IMR-90 (cell line): ENCODE measurements at regions not wholly inside any gene's neighbourhood (a gene's known extent, or its start where the extent isn't known, plus 50 kb on each side); places are given as distances from the start of the nearest gene placed in this dataset.

Source experiments
- ATAC-seq: fragments of 200-7000 bp; cut with Tn5 transposase; 2 replicates; pipeline ENCODE4 v1.9.1; 2020; ENCODE audit warnings: low read depth, mild to moderate bottlenecking, moderate library complexity
- BruUV-seq: library from RNA; stranded (reverse); fragments of 400-500 nt; replicated peaks from 2 replicates; lab custom pipeline; 2021; lab: Mats Ljungman, UMichigan
- CTCF ChIA-PET: fragments of 300-600 bp; formaldehyde crosslinking; extraction: SDS; loops from one replicate; lab custom pipeline; 2021; ENCODE audit warnings: antibody characterized with exemption; lab: Yijun Ruan, JAX
- POLR2A ChIA-PET: fragments of 300-600 bp; sonication (Branson Sonifier 250); formaldehyde crosslinking; loops from one replicate; lab custom pipeline; 2022; ENCODE audit warnings: antibody characterized with exemption; ENCODE audit not compliant: unreplicated experiment; lab: Charles Lee
- DNase-seq: peaks from one replicate; pipeline ENCODE4 v3.0.0; 2013
- H2AFZ ChIP-seq: replicated peaks from 2 replicates; pipeline ENCODE3; 2013; ENCODE audit warnings: low read length, mild to moderate bottlenecking; ENCODE audit not compliant: poor library complexity
- H2AK5ac ChIP-seq: 2 replicates; pipeline ENCODE4 v1.6.1; 2013; ENCODE audit warnings: low read depth, low read length, inconsistent platforms
- H2AK9ac ChIP-seq: replicated peaks from 2 replicates; pipeline ENCODE3; 2013; ENCODE audit warnings: mild to moderate bottlenecking, low read depth, low read length, moderate library complexity; ENCODE audit not compliant: poor library complexity
- H2BK120ac ChIP-seq: 2 replicates; pipeline ENCODE4 v1.6.1; 2013; ENCODE audit warnings: low read depth, low read length, inconsistent platforms
- H2BK15ac ChIP-seq: 3 replicates; pipeline ENCODE4 v1.6.1; 2013; ENCODE audit warnings: low read depth, low read length, inconsistent platforms
- H2BK20ac ChIP-seq: 2 replicates; pipeline ENCODE4 v1.6.1; 2013; ENCODE audit warnings: low read depth, mild to moderate bottlenecking, inconsistent platforms, low read length, moderate library complexity
- H2BK5ac ChIP-seq: 2 replicates; pipeline ENCODE4 v1.6.1; 2013; ENCODE audit warnings: mild to moderate bottlenecking, low read depth, low read length, inconsistent platforms; ENCODE audit not compliant: poor library complexity, severe bottlenecking
- H3K14ac ChIP-seq: replicated peaks from 2 replicates; pipeline ENCODE4 v1.6.1; 2013; ENCODE audit warnings: low read depth, low read length, inconsistent platforms
- H3K18ac ChIP-seq: 2 replicates; pipeline ENCODE4 v1.6.1; 2013; ENCODE audit warnings: low read depth, low read length, control low read depth
- H3K23ac ChIP-seq: 2 replicates; pipeline ENCODE4 v1.6.1; 2013; ENCODE audit warnings: low read depth, low read length, inconsistent platforms
- H3K27ac ChIP-seq: 2 replicates; pipeline ENCODE4 v1.5.1; 2013; ENCODE audit warnings: mild to moderate bottlenecking, control low read depth, low read length; ENCODE audit not compliant: insufficient read depth
- H3K27me3 ChIP-seq: 2 replicates; pipeline ENCODE4 v1.6.1; 2013; ENCODE audit warnings: low read length; ENCODE audit not compliant: control insufficient read depth, insufficient read depth
- H3K36me3 ChIP-seq: 2 replicates; pipeline ENCODE4 v1.6.1; 2013; ENCODE audit warnings: low read length, mixed read lengths; ENCODE audit not compliant: control insufficient read depth, insufficient read depth
- H3K4ac ChIP-seq: 2 replicates; pipeline ENCODE4 v1.6.1; 2013; ENCODE audit warnings: low read depth, low read length, inconsistent platforms
- H3K4me1 ChIP-seq: 2 replicates; pipeline ENCODE4 v1.6.1; 2013; ENCODE audit warnings: low read length, mixed read lengths; ENCODE audit not compliant: control insufficient read depth, insufficient read depth
- H3K4me2 ChIP-seq: 2 replicates; pipeline ENCODE4 v1.6.1; 2013; ENCODE audit warnings: low read depth, mild to moderate bottlenecking, control low read depth, low read length, moderate library complexity
- H3K4me3 ChIP-seq: 2 replicates; pipeline ENCODE4 v1.5.1; 2013; ENCODE audit warnings: low read depth, mild to moderate bottlenecking, control low read depth, low read length, moderate library complexity; ENCODE audit not compliant: insufficient read depth
- H3K56ac ChIP-seq: 2 replicates; pipeline ENCODE4 v1.6.1; 2013; ENCODE audit warnings: low read length, inconsistent platforms; ENCODE audit not compliant: insufficient read depth; ENCODE audit errors: extremely low read depth
- H3K79me1 ChIP-seq, 2 experiments: 2 replicates each; pipeline ENCODE4 v1.6.1; 2013; ENCODE audit warnings: low read length in 2 of 2, inconsistent platforms in 1 of 2, low read depth in 1 of 2
- H3K9ac ChIP-seq: 2 replicates; pipeline ENCODE4 v1.6.1; 2013; ENCODE audit warnings: low read depth, low read length, control low read depth
- H3K9me1 ChIP-seq: 2 replicates; pipeline ENCODE4 v1.6.1; 2013; ENCODE audit warnings: low read length, inconsistent platforms; ENCODE audit not compliant: insufficient read depth
- H3K9me3 ChIP-seq: 2 replicates; pipeline ENCODE4 v1.6.1; 2013; ENCODE audit warnings: low read length; ENCODE audit not compliant: control insufficient read depth, insufficient read depth
- H4K20me1 ChIP-seq: 2 replicates; pipeline ENCODE4 v1.6.1; 2013; ENCODE audit warnings: low read length, inconsistent platforms; ENCODE audit not compliant: insufficient read depth
- H4K5ac ChIP-seq: 2 replicates; pipeline ENCODE4 v1.6.1; 2013; ENCODE audit warnings: mild to moderate bottlenecking, low read depth, low read length, control low read depth
- H4K8ac ChIP-seq, 2 experiments: 2 replicates each; pipeline ENCODE4 v1.6.1; 2013; ENCODE audit warnings: low read depth in 2 of 2, low read length in 2 of 2, control low read depth in 1 of 2, inconsistent platforms in 1 of 2
- H4K91ac ChIP-seq: 2 replicates; pipeline ENCODE4 v1.6.1; 2013; ENCODE audit warnings: low read depth, low read length, inconsistent platforms; ENCODE audit not compliant: insufficient read depth
- BHLHE40 ChIP-seq: fragments of 150-350 bp; IDR thresholded peaks from 2 replicates; pipeline ENCODE4 v1.6.1; 2016; ENCODE audit warnings: mild to moderate bottlenecking, low read depth, low read length
- CEBPB ChIP-seq: IDR thresholded peaks from 2 replicates; pipeline ENCODE4 v1.6.1; 2012; ENCODE audit warnings: low read depth, low read length, improper control_type of control experiment
- CHD1 ChIP-seq: IDR thresholded peaks from 2 replicates; pipeline ENCODE4 v1.6.1; 2012; ENCODE audit warnings: low read depth, low read length, improper control_type of control experiment
- FOS ChIP-seq: fragments of 150-350 bp; IDR thresholded peaks from 2 replicates; pipeline ENCODE4 v1.6.1; 2016; ENCODE audit warnings: low read depth, low read length
- MAFK ChIP-seq: IDR thresholded peaks from 2 replicates; pipeline ENCODE4 v1.6.1; 2012; ENCODE audit warnings: low read depth, low read length, improper control_type of control experiment
- MAZ ChIP-seq: IDR thresholded peaks from 2 replicates; pipeline ENCODE4 v1.6.1; 2012; ENCODE audit warnings: low read depth, mild to moderate bottlenecking, low read length, improper control_type of control experiment, moderate library complexity, borderline replicate concordance
- MXI1 ChIP-seq: IDR thresholded peaks from 2 replicates; pipeline ENCODE4 v1.6.1; 2012; ENCODE audit warnings: low read depth, mild to moderate bottlenecking, low read length, moderate library complexity, borderline replicate concordance
- NFE2L2 ChIP-seq: fragments of 150-350 bp; IDR thresholded peaks from 2 replicates; pipeline ENCODE4 v1.6.1; 2016; ENCODE audit warnings: low read depth, mild to moderate bottlenecking, low read length
- POLR2A ChIP-seq: IDR thresholded peaks from 2 replicates; pipeline ENCODE4 v1.6.1; 2012; ENCODE audit warnings: mild to moderate bottlenecking, low read depth, low read length
- RAD21 ChIP-seq: IDR thresholded peaks from 2 replicates; pipeline ENCODE4 v1.6.1; 2012; ENCODE audit warnings: low read length, improper control_type of control experiment
- RCOR1 ChIP-seq: IDR thresholded peaks from 2 replicates; pipeline ENCODE4 v1.6.1; 2012; ENCODE audit warnings: mild to moderate bottlenecking, low read length, improper control_type of control experiment; ENCODE audit not compliant: insufficient replicate concordance
- RFX5 ChIP-seq: IDR thresholded peaks from 2 replicates; pipeline ENCODE4 v1.8.0; 2012; ENCODE audit warnings: low read depth, mild to moderate bottlenecking, low read length, moderate library complexity
- SMC3 ChIP-seq: fragments of 150-350 bp; IDR thresholded peaks from 2 replicates; pipeline ENCODE4 v1.6.1; 2016; ENCODE audit warnings: low read depth, mild to moderate bottlenecking, antibody characterized with exemption, low read length, moderate library complexity
- WGBS, 2 experiments: methylation state at CpG; one replicate each; pipeline versions ENCODE4 v1.1.5 to v1.1.7; 2013; ENCODE audit warnings: missing lambda C conversion rate in 2 of 2; ENCODE audit not compliant: insufficient read length in 1 of 2; ENCODE audit errors: extremely low coverage in 2 of 2; 5-methylcytosine and 5-hydroxymethylcytosine counted together
- dilution Hi-C: fragments of 300-500 bp; cut with HindIII; formaldehyde crosslinking; loops from one replicate; pipeline ENCODE4 v1.14.3; 2018; ENCODE audit warnings: low sequenced_read_pairs; ENCODE audit not compliant: unreplicated experiment
- in situ Hi-C: fragments of 300-500 bp; cut with MboI; formaldehyde crosslinking; loops from 3 replicates; pipeline ENCODE4 v1.14.3; 2019; ENCODE audit warnings: low sequenced_read_pairs, inconsistent platforms, mixed read lengths
- intact Hi-C: fragments of 100-400 bp; cut with micrococcal nuclease; formaldehyde crosslinking; loops from 2 replicates; pipeline ENCODE4 v1.10.0; 2022
- TF ChIP-seq, protein P1 (sequence below): fragments of 150-350 bp; IDR thresholded peaks from 2 replicates; pipeline ENCODE4 v1.6.1; 2016; ENCODE audit warnings: low read depth, mild to moderate bottlenecking, low read length, moderate library complexity, borderline replicate concordance
- TF ChIP-seq, protein P2 (sequence below): conservative IDR thresholded peaks from 2 replicates; pipeline ENCODE4 v1.5.1; 2012; ENCODE audit warnings: mild to moderate bottlenecking, low read depth, low read length, improper control_type of control experiment
- TF ChIP-seq, protein P3 (sequence below): fragments of 150-350 bp; IDR thresholded peaks from 2 replicates; pipeline ENCODE4 v1.6.1; 2017; ENCODE audit warnings: mild to moderate bottlenecking, antibody characterized with exemption, low read length, low read depth

DNA sequence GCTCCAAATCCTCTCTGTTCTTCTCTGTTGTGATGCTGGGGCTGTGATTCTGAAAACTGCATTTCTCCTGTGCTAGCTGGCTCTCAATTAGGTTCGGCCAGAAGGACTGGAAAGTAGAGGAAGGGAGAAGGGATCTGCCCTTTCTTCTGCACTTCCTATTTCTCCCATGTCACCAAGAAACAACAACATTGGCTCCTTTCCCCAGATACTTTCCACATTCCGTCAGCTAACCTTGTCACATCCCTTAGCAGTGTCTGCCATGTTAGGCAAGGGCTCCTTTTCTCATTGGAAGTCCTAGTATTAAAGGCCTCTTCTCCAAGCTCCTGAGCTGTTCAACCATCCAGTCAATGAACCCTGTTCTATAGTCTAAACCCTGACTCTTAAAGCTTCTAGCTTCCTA, 171.1 kb downstream of the ZNF621 start:
- intact Hi-C loops (no loop called here), dilution Hi-C loops (no loop called here)
- TF ChIP-seq CHD1, result no peak
- TF ChIP-seq NFE2L2, result no peak
- no peak for TF ChIP-seq POLR2A
- no peak for TF ChIP-seq RAD21
- no peak for TF ChIP-seq MAFK
- no peak for TF ChIP-seq MXI1
- no peak for TF ChIP-seq CEBPB
- TF ChIP-seq FOS, result no peak
- TF ChIP-seq RCOR1, result no peak
- TF ChIP-seq, protein P1, sequence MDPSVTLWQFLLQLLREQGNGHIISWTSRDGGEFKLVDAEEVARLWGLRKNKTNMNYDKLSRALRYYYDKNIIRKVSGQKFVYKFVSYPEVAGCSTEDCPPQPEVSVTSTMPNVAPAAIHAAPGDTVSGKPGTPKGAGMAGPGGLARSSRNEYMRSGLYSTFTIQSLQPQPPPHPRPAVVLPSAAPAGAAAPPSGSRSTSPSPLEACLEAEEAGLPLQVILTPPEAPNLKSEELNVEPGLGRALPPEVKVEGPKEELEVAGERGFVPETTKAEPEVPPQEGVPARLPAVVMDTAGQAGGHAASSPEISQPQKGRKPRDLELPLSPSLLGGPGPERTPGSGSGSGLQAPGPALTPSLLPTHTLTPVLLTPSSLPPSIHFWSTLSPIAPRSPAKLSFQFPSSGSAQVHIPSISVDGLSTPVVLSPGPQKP, result no peak
- TF ChIP-seq MAZ, result no peak
- TF ChIP-seq RFX5, result no peak
- TF ChIP-seq, protein P2, sequence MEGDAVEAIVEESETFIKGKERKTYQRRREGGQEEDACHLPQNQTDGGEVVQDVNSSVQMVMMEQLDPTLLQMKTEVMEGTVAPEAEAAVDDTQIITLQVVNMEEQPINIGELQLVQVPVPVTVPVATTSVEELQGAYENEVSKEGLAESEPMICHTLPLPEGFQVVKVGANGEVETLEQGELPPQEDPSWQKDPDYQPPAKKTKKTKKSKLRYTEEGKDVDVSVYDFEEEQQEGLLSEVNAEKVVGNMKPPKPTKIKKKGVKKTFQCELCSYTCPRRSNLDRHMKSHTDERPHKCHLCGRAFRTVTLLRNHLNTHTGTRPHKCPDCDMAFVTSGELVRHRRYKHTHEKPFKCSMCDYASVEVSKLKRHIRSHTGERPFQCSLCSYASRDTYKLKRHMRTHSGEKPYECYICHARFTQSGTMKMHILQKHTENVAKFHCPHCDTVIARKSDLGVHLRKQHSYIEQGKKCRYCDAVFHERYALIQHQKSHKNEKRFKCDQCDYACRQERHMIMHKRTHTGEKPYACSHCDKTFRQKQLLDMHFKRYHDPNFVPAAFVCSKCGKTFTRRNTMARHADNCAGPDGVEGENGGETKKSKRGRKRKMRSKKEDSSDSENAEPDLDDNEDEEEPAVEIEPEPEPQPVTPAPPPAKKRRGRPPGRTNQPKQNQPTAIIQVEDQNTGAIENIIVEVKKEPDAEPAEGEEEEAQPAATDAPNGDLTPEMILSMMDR, result no peak
- no peak for TF ChIP-seq SMC3
- TF ChIP-seq, protein P3, sequence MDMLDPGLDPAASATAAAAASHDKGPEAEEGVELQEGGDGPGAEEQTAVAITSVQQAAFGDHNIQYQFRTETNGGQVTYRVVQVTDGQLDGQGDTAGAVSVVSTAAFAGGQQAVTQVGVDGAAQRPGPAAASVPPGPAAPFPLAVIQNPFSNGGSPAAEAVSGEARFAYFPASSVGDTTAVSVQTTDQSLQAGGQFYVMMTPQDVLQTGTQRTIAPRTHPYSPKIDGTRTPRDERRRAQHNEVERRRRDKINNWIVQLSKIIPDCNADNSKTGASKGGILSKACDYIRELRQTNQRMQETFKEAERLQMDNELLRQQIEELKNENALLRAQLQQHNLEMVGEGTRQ, result no peak
- TF ChIP-seq BHLHE40, result no peak

More for the DNA sequence above, 171.1 kb downstream of the ZNF621 start:
- Histone ChIP-seq H3K4me1 (no peaks in the 10 kb centered on the region), H3K9me3 (no peaks in the 10 kb centered on the region), H4K20me1 (no peaks in the 10 kb centered on the region), H3K23ac (no peak overlapping the region), H2AFZ (no peak overlapping the region), H2BK15ac (no peak overlapping the region), H3K36me3 (no peaks in the 10 kb centered on the region), H2AK5ac (no peak overlapping the region), H4K5ac (no peak overlapping the region), H3K4ac (no peak overlapping the region), H2BK20ac (no peak overlapping the region), H3K9me1 (no peaks in the 10 kb centered on the region), H3K14ac (no peak overlapping the region), H4K8ac (no peak overlapping the region), H2AK9ac (peak overlapping the region; percentile 55), H3K79me1 (no peaks in the 10 kb centered on the region), H2BK5ac (no peak overlapping the region), H3K4me2 (no peak overlapping the region), H3K18ac (no peak overlapping the region), H4K91ac (no peak overlapping the region), H3K56ac (no peak overlapping the region), H3K27ac (no peak overlapping the region), H3K27me3 (no peaks in the 10 kb centered on the region), H3K9ac (no peak overlapping the region), H3K4me3 (no peak overlapping the region), H2BK120ac (no peak overlapping the region)
- no TSS peak for BruUV-seq
- ATAC-seq (no peak), DNase-seq (no peak)
- CTCF ChIA-PET, result no interaction called here
- POLR2A ChIA-PET, result no interaction called here
- WGBS, 2 experiments, result 25% methylated on average over 1 of the region's 2 CpGs; no CpG with 5 or more reads in 1 of the 2 experiments
- in situ Hi-C loops, result no loop called here
